SK-N-SH (cell line): ENCODE measurements at regions not wholly inside any gene's neighbourhood (a gene's known extent, or its start where the extent isn't known, plus 50 kb on each side); places are given as distances from the start of the nearest gene placed in this dataset.

Experiments
- CHD2 ChIP-seq: fragments of 150-350 bp; IDR thresholded peaks from 2 replicates; pipeline ENCODE4 v1.6.1; 2018; ENCODE audit warnings: low read length; ENCODE audit not compliant: partially characterized antibody
- GABPA ChIP-seq: IDR thresholded peaks from 2 replicates; pipeline ENCODE4 v1.4.0; 2012; ENCODE audit warnings: low read depth, mild to moderate bottlenecking
- RAD21 ChIP-seq: IDR thresholded peaks from 2 replicates; pipeline ENCODE4 v1.6.1; 2012; ENCODE audit warnings: mild to moderate bottlenecking, low read length
- SIN3A ChIP-seq: IDR thresholded peaks from 2 replicates; pipeline ENCODE4 v1.6.1; 2012; ENCODE audit warnings: low read depth, mild to moderate bottlenecking, low read length, moderate library complexity, borderline replicate concordance
- TF ChIP-seq, protein P1 (sequence below): fragments of 200-600 bp; sonication (generic); IDR thresholded peaks from 2 replicates; pipeline ENCODE4 v1.6.1; 2017; ENCODE audit warnings: antibody characterized with exemption, mild to moderate bottlenecking, moderate library complexity
- TF ChIP-seq, protein P2 (sequence below): IDR thresholded peaks from 2 replicates; pipeline ENCODE4 v1.4.0; 2012; ENCODE audit warnings: low read depth, borderline replicate concordance

- no peak for TF ChIP-seq SIN3A
- TF ChIP-seq, protein P1, sequence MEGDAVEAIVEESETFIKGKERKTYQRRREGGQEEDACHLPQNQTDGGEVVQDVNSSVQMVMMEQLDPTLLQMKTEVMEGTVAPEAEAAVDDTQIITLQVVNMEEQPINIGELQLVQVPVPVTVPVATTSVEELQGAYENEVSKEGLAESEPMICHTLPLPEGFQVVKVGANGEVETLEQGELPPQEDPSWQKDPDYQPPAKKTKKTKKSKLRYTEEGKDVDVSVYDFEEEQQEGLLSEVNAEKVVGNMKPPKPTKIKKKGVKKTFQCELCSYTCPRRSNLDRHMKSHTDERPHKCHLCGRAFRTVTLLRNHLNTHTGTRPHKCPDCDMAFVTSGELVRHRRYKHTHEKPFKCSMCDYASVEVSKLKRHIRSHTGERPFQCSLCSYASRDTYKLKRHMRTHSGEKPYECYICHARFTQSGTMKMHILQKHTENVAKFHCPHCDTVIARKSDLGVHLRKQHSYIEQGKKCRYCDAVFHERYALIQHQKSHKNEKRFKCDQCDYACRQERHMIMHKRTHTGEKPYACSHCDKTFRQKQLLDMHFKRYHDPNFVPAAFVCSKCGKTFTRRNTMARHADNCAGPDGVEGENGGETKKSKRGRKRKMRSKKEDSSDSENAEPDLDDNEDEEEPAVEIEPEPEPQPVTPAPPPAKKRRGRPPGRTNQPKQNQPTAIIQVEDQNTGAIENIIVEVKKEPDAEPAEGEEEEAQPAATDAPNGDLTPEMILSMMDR = no peak
- TF ChIP-seq GABPA = no peak
- no peak for TF ChIP-seq RAD21
- TF ChIP-seq, protein P2, sequence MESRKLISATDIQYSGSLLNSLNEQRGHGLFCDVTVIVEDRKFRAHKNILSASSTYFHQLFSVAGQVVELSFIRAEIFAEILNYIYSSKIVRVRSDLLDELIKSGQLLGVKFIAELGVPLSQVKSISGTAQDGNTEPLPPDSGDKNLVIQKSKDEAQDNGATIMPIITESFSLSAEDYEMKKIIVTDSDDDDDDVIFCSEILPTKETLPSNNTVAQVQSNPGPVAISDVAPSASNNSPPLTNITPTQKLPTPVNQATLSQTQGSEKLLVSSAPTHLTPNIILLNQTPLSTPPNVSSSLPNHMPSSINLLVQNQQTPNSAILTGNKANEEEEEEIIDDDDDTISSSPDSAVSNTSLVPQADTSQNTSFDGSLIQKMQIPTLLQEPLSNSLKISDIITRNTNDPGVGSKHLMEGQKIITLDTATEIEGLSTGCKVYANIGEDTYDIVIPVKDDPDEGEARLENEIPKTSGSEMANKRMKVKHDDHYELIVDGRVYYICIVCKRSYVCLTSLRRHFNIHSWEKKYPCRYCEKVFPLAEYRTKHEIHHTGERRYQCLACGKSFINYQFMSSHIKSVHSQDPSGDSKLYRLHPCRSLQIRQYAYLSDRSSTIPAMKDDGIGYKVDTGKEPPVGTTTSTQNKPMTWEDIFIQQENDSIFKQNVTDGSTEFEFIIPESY = no peak
- TF ChIP-seq CHD2 = no peak
Measured at GRCh38 chr1:22204989-22205913, 62.4 kb upstream of the WNT4 start.
